ENCODE measurements at regions not wholly inside any gene's neighbourhood (a gene's known extent, or its start where the extent isn't known, plus 50 kb on each side); places are given as distances from the start of the nearest gene placed in this dataset.

DNA sequence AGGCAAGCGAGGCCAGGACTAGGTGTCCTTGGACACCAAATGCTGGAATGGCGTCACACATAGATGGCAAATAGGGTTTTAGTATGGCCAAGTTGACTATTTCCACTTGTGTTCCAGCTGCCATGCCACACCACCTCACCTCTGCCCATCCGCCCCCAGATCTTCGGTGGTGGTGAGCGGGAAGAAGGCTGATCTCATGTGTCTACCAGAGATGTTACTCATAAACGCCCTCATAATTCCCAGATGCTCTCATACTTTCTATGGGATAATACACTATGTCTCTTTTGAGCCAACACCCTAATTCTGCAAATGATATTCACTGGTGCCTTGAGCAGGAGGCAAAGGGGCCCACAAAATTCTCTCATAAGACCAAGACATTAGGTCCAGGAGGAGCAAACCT is 281.1 kb upstream of the FN1 start:
- no peak overlapping the region for H3K27ac ChIP-seq (ENCODE audit: low read length)
- H3K36me3 ChIP-seq (ENCODE audit: insufficient read depth, low read length) = no peaks in the 10 kb centered on the region
- H3K4me3 ChIP-seq (ENCODE audit: low read length) = no peak overlapping the region
- no peak for TF ChIP-seq MXI1 (conservative IDR thresholded peaks at IDR 0.05; ENCODE audit: poor library complexity, severe bottlenecking)
- no peaks in the 10 kb centered on the region for H3K27me3 ChIP-seq (ENCODE audit: insufficient read depth, low read depth, low read length)
- no peak overlapping the region for H3K4me2 ChIP-seq (ENCODE audit: low read length)
- no peaks in the 10 kb centered on the region for H3K9me2 ChIP-seq (ENCODE audit: insufficient read depth, low read length)
- no peaks in the 10 kb centered on the region for H3K9me3 ChIP-seq (ENCODE audit: low read length)
- no peaks in the 10 kb centered on the region for H3K79me2 ChIP-seq (replicated peaks; ENCODE audit: insufficient read depth, low read length)
- no peak overlapping the region for H3K9ac ChIP-seq (ENCODE audit: low read length)
- no peak overlapping the region for H2AFZ ChIP-seq (ENCODE audit: low read depth, low read length)
- H3F3A ChIP-seq (ENCODE audit: insufficient read depth, low read length, poor library complexity, severe bottlenecking) = no peaks in the 10 kb centered on the region
- H4K20me1 ChIP-seq (ENCODE audit: insufficient read depth) = no peaks in the 10 kb centered on the region

DNA sequence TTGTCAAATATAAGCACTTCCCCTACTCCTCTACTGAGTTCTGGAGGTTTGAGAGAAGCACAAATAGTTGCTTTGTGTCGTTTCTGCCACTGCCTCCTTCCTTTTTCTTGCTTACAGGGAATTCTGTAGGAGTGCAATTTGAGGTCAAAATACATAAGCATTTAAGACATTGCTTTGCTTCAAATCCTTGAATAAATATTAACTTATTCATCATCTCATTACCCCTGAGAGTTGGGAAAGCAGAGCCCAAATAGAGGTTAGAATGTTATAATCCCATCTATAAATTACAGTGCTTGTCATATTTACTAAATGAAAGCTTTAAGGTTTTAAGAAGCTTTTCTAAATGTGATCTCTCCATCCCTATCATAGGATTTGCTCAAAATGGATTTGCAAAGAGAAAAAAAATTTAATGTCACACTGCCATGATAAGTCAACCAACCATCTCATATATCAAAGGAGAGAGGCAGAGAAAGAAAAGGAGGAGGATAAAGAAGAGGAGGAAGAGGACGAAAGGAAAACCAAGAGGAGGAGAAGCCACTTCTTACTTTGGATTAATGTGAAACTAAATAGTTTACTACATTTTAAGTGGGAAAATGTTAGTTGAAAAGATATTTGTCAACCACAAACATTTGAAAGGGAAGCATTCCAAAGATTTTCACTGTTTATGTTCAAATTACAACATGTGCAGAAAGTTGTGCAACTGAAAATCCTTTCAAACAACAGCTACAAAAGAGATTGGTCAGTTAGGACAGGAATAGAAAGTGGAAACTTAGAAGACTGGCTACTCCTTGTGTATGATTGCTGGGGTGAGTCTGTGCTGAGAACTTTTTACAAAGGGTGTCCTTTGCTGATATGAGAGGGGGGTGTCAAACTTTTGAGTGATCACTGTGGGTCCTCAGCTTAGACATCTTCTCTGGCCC is 277.3 kb upstream of the FN1 start:
- TF ChIP-seq POLR2AphosphoS5 (IDR thresholded peaks at IDR 0.05) (no peak), REST (IDR thresholded peaks at IDR 0.05; ENCODE audit: borderline replicate concordance) (no peak), TAF1 (IDR thresholded peaks at IDR 0.05; ENCODE audit: low read depth) (no peak)
- no peaks in the 10 kb centered on the region for H3K9me3 ChIP-seq (ENCODE audit: low read length)
- no peak overlapping the region for H3K27ac ChIP-seq (ENCODE audit: low read length)
- no peaks in the 10 kb centered on the region for H3K36me3 ChIP-seq (ENCODE audit: insufficient read depth, low read length)
- no peak overlapping the region for H2AFZ ChIP-seq (ENCODE audit: low read depth, low read length)
- no peaks in the 10 kb centered on the region for H3K27me3 ChIP-seq (ENCODE audit: insufficient read depth, low read depth, low read length)
- H3K9me2 ChIP-seq (ENCODE audit: insufficient read depth, low read length) = no peaks in the 10 kb centered on the region
- H4K20me1 ChIP-seq (ENCODE audit: insufficient read depth) = no peaks in the 10 kb centered on the region
- H3K4me3 ChIP-seq (ENCODE audit: low read length) = no peak overlapping the region
- no peak overlapping the region for H3K9ac ChIP-seq (ENCODE audit: low read length)
- no peaks in the 10 kb centered on the region for H3F3A ChIP-seq (ENCODE audit: insufficient read depth, low read length, poor library complexity, severe bottlenecking)
- H3K4me2 ChIP-seq (ENCODE audit: low read length) = no peak overlapping the region
- no peaks in the 10 kb centered on the region for H3K79me2 ChIP-seq (replicated peaks; ENCODE audit: insufficient read depth, low read length)

DNA sequence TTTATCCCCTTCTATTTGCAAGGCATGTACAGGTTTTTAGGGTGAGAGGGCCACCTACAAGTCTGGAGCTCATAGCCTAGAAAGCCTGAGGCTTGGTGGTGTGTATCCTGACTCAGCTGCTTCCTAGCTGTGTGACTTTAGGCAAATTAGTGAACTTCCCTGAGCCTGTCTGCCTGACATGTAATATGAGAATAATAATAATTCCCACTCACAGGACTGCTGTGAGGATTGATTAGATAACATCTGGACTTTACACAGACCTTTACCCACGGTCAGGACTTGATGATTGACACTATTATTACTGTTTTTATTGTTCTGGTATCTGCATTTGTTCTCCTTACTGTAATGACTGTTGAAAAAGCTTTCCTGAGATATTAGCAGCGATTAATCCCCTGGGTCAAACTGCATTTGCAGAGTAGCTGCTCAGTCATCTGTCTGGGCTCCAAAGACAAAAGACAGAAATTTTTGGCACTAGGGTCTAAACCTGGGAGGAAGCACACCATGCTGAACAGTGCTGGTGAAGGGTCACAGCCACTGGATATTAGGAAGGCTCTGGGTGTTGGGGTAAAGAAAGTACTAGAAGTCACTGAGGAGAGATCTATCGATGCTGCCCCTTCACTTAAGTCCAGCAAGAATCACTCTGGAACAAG is 276.5 kb upstream of the FN1 start:
- Histone ChIP-seq H3K36me3 (ENCODE audit: insufficient read depth, low read length) (no peaks in the 10 kb centered on the region), H3K9me3 (ENCODE audit: low read length) (no peaks in the 10 kb centered on the region), H2AFZ (ENCODE audit: low read depth, low read length) (no peak overlapping the region), H3K27ac (ENCODE audit: low read length) (no peak overlapping the region), H4K20me1 (ENCODE audit: insufficient read depth) (no peaks in the 10 kb centered on the region), H3K27me3 (ENCODE audit: insufficient read depth, low read depth, low read length) (no peaks in the 10 kb centered on the region), H3K9me2 (ENCODE audit: insufficient read depth, low read length) (no peaks in the 10 kb centered on the region), H3K79me2 (replicated peaks; ENCODE audit: insufficient read depth, low read length) (no peaks in the 10 kb centered on the region), H3F3A (ENCODE audit: insufficient read depth, low read length, poor library complexity, severe bottlenecking) (no peaks in the 10 kb centered on the region), H3K4me3 (ENCODE audit: low read length) (no peak overlapping the region), H3K9ac (ENCODE audit: low read length) (no peak overlapping the region), H3K4me2 (ENCODE audit: low read length) (no peak overlapping the region)
- TF ChIP-seq TAF1 (IDR thresholded peaks at IDR 0.05; ENCODE audit: low read depth) (no peak), POLR2AphosphoS5 (IDR thresholded peaks at IDR 0.05) (no peak), SMC3 (conservative IDR thresholded peaks at IDR 0.05; ENCODE audit: poor library complexity) (no peak), EP300 (conservative IDR thresholded peaks at IDR 0.05; ENCODE audit: poor library complexity, severe bottlenecking) (no peak), EZH2 (IDR thresholded peaks at IDR 0.05; ENCODE audit: borderline replicate concordance, insufficient read depth, low read length, poor library complexity, severe bottlenecking) (no peak)

Data from neural cell (in vitro differentiated cells).